ENCODE measurements at regions not wholly inside any gene's neighbourhood (a gene's known extent, or its start where the extent isn't known, plus 50 kb on each side); places are given as distances from the start of the nearest gene placed in this dataset.

GRCh38 chr5:3715062-3715461 lies 119.4 kb downstream of the IRX1 start:
- Histone ChIP-seq H3K36me3 (replicated peaks in 1 of 2; ENCODE audit: control extremely low read depth in 1 of 2, control insufficient read depth in 1 of 2, extremely low read depth in 1 of 2, insufficient read depth in 2 of 2, low read length in 1 of 2) (no peaks in the 10 kb centered on the region), H3K4me1 (ENCODE audit: control insufficient read depth in 2 of 2, insufficient read depth in 2 of 2, low read length in 2 of 2) (no peaks in the 10 kb centered on the region), H3K9ac (ENCODE audit: low read length) (no peak overlapping the region), H3K9me3 (ENCODE audit: control extremely low read depth in 1 of 3, control insufficient read depth in 2 of 3, insufficient read depth in 1 of 3, low read length in 2 of 3) (peaks cover 0 to 4% (median 0%) of the 10 kb centered on the region in 3 donors), H4K20me1 (ENCODE audit: control insufficient read depth, insufficient read depth, low read length, poor library complexity, severe bottlenecking) (no peaks in the 10 kb centered on the region), H2AFZ (ENCODE audit: insufficient read depth, low read depth, low read length, poor library complexity, severe bottlenecking) (no peak overlapping the region), H3K4me2 (replicated peaks; ENCODE audit: low read depth, low read length, poor library complexity, severe bottlenecking) (no peak overlapping the region), H3K27ac (ENCODE audit: low read length in 2 of 2) (no peak overlapping the region), H3K27me3 (replicated peaks in 1 of 4; ENCODE audit: control extremely low read depth in 1 of 4, control insufficient read depth in 3 of 4, insufficient read depth in 4 of 4, low read length in 3 of 4) (no peaks in the 10 kb centered on the region), H3K4me3 (ENCODE audit: control extremely low read depth in 1 of 5, extremely low read depth in 1 of 5, insufficient read depth in 1 of 5, low read depth in 2 of 5, low read length in 4 of 5) (no peak overlapping the region), H3K79me2 (ENCODE audit: control insufficient read depth, insufficient read depth, low read length) (no peaks in the 10 kb centered on the region)
- ChIA-PET CTCF (no interaction called here), POLR2A (no interaction called here)
- 76% methylated on average over 9 of the region's 9 CpGs for WGBS (ENCODE audit: insufficient coverage)
- ATAC-seq (ENCODE audit: low read depth): no peak
- intact Hi-C loops (cut with micrococcal nuclease): no loop called here
- Mint-ChIP-seq H3K27me3 (no peaks in the 10 kb centered on the region), H3K27ac (no peak overlapping the region), H3K9me3 (ENCODE audit: insufficient read depth) (no peaks in the 10 kb centered on the region), H3K4me3 (no peak overlapping the region), H3K4me1 (no peaks in the 10 kb centered on the region)
- TF ChIP-seq CTCF (IDR thresholded peaks at IDR 0.05) (no peak), EZH2 (IDR thresholded peaks at IDR 0.05; ENCODE audit: borderline replicate concordance, insufficient read depth, low read depth, low read length, poor library complexity, severe bottlenecking) (no peak)
- DNase-seq: no peak

GRCh38 chr5:3729631-3730030 lies 134.0 kb downstream of the IRX1 start:
- intact Hi-C loops (cut with micrococcal nuclease): no loop called here
- Histone ChIP-seq H3K4me2 (replicated peaks; ENCODE audit: low read depth, low read length, poor library complexity, severe bottlenecking) (no peak overlapping the region), H3K9ac (ENCODE audit: low read length) (no peak overlapping the region), H2AFZ (ENCODE audit: insufficient read depth, low read depth, low read length, poor library complexity, severe bottlenecking) (no peak overlapping the region), H3K4me3 (ENCODE audit: control extremely low read depth in 1 of 5, extremely low read depth in 1 of 5, insufficient read depth in 1 of 5, low read depth in 2 of 5, low read length in 4 of 5) (no peak overlapping the region), H3K36me3 (replicated peaks in 1 of 2; ENCODE audit: control extremely low read depth in 1 of 2, control insufficient read depth in 1 of 2, extremely low read depth in 1 of 2, insufficient read depth in 2 of 2, low read length in 1 of 2) (no peaks in the 10 kb centered on the region), H3K27ac (ENCODE audit: low read length in 2 of 2) (no peak overlapping the region), H3K27me3 (replicated peaks in 1 of 4; ENCODE audit: control extremely low read depth in 1 of 4, control insufficient read depth in 3 of 4, insufficient read depth in 4 of 4, low read length in 3 of 4) (no peaks in the 10 kb centered on the region), H3K9me3 (ENCODE audit: control extremely low read depth in 1 of 3, control insufficient read depth in 2 of 3, insufficient read depth in 1 of 3, low read length in 2 of 3) (peaks cover 0 to 14% (median 0%) of the 10 kb centered on the region in 3 donors), H3K4me1 (ENCODE audit: control insufficient read depth in 2 of 2, insufficient read depth in 2 of 2, low read length in 2 of 2) (no peaks in the 10 kb centered on the region), H3K79me2 (ENCODE audit: control insufficient read depth, insufficient read depth, low read length) (no peaks in the 10 kb centered on the region), H4K20me1 (ENCODE audit: control insufficient read depth, insufficient read depth, low read length, poor library complexity, severe bottlenecking) (no peaks in the 10 kb centered on the region)
- H3K27me3 Mint-ChIP-seq: no peaks in the 10 kb centered on the region
- POLR2A ChIA-PET: no interaction called here
- DNase-seq (no peak), ATAC-seq (ENCODE audit: low read depth) (no peak)
- TF ChIP-seq EZH2 (IDR thresholded peaks at IDR 0.05; ENCODE audit: borderline replicate concordance, insufficient read depth, low read depth, low read length, poor library complexity, severe bottlenecking) (no peak), CTCF (IDR thresholded peaks at IDR 0.05) (no peak)
- CTCF ChIA-PET: no interaction called here
- no peak overlapping the region for H3K4me3 Mint-ChIP-seq
- H3K9me3 Mint-ChIP-seq (ENCODE audit: insufficient read depth): no peaks in the 10 kb centered on the region
- 83% methylated on average over 5 of the region's 8 CpGs for WGBS (ENCODE audit: insufficient coverage)
- H3K4me1 Mint-ChIP-seq: no peaks in the 10 kb centered on the region
- H3K27ac Mint-ChIP-seq: no peak overlapping the region
